ENCODE measurements at regions not wholly inside any gene's neighbourhood (a gene's known extent, or its start where the extent isn't known, plus 50 kb on each side); places are given as distances from the start of the nearest gene placed in this dataset.

DNA sequence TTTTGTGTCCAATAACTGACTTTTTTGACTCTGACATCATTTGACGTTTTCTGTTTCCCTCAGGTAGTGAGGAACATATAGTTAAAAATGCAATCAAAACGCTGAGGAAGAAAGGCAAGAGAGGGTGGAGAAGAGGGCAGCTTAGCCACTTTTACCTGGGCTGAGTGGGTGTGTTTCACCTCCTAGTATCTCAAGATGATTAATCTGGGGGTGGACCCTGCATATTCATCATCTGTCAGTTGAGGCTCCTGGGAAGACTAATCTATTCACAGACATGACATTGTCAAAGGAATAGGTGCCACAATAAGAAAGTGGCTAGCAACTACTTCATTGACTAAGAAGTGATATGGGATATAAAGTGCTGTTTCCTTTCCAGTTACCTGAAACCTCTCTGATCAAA lies 331.5 kb upstream of the RARB start:
- Histone ChIP-seq H3K9ac (ENCODE audit: low read length) (no peak overlapping the region), H3F3A (ENCODE audit: insufficient read depth, low read length) (no peaks in the 10 kb centered on the region), H3K27me3 (replicated peaks; ENCODE audit: insufficient read depth, low read length) (no peaks in the 10 kb centered on the region), H3K36me3 (replicated peaks; ENCODE audit: insufficient read depth, low read length) (no peaks in the 10 kb centered on the region), H2AFZ (ENCODE audit: low read length) (no peak overlapping the region), H3K27ac (ENCODE audit: low read length) (no peak overlapping the region), H3K9me2 (replicated peaks; ENCODE audit: insufficient read depth, low read length) (no peaks in the 10 kb centered on the region), H3K9me3 (replicated peaks; ENCODE audit: insufficient read depth, low read length) (no peaks in the 10 kb centered on the region), H3K4me2 (ENCODE audit: low read depth, low read length) (no peak overlapping the region), H3K79me2 (ENCODE audit: low read length) (no peaks in the 10 kb centered on the region), H3K4me1 (ENCODE audit: low read length) (no peaks in the 10 kb centered on the region), H4K20me1 (ENCODE audit: insufficient read depth, low read length) (no peaks in the 10 kb centered on the region), H3K4me3 (ENCODE audit: low read length) (no peak overlapping the region)
- TF ChIP-seq, protein P1, sequence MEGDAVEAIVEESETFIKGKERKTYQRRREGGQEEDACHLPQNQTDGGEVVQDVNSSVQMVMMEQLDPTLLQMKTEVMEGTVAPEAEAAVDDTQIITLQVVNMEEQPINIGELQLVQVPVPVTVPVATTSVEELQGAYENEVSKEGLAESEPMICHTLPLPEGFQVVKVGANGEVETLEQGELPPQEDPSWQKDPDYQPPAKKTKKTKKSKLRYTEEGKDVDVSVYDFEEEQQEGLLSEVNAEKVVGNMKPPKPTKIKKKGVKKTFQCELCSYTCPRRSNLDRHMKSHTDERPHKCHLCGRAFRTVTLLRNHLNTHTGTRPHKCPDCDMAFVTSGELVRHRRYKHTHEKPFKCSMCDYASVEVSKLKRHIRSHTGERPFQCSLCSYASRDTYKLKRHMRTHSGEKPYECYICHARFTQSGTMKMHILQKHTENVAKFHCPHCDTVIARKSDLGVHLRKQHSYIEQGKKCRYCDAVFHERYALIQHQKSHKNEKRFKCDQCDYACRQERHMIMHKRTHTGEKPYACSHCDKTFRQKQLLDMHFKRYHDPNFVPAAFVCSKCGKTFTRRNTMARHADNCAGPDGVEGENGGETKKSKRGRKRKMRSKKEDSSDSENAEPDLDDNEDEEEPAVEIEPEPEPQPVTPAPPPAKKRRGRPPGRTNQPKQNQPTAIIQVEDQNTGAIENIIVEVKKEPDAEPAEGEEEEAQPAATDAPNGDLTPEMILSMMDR (IDR thresholded peaks at IDR 0.05; ENCODE audit: low read length): no peak
- TF ChIP-seq EZH2 (optimal IDR thresholded peaks at IDR 0.05; ENCODE audit: low read depth, low read length): no peak
- TF ChIP-seq EZH2phosphoT487 (IDR thresholded peaks at IDR 0.05; ENCODE audit: low read length): no peak
- no peak for DNase-seq

DNA sequence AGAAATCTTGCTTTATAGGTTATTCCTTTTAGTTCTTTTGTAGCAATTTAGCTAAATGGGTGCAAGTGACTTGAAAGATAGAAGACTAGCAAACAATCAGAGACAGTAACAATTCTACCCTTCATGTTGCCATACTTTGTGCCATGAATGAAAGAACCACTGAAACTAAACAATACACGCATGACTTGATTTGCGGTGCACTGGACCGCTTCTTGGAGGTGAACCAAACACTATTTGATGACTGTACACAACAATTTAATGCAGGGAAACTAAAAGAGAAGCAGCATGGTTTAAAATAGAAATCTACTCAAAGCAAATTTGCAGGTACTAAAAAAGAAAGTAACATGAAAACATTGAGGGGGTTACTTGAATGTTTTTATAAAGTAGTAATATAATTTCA lies 331.0 kb upstream of the RARB start:
- Histone ChIP-seq H3K9ac (ENCODE audit: low read length) (no peak overlapping the region), H3K36me3 (replicated peaks; ENCODE audit: insufficient read depth, low read length) (no peaks in the 10 kb centered on the region), H3K4me1 (ENCODE audit: low read length) (no peaks in the 10 kb centered on the region), H3K9me3 (replicated peaks; ENCODE audit: insufficient read depth, low read length) (no peaks in the 10 kb centered on the region), H3K4me2 (ENCODE audit: low read depth, low read length) (no peak overlapping the region), H3F3A (ENCODE audit: insufficient read depth, low read length) (no peaks in the 10 kb centered on the region), H2AFZ (ENCODE audit: low read length) (no peak overlapping the region), H3K9me2 (replicated peaks; ENCODE audit: insufficient read depth, low read length) (no peaks in the 10 kb centered on the region), H4K20me1 (ENCODE audit: insufficient read depth, low read length) (no peaks in the 10 kb centered on the region), H3K79me2 (ENCODE audit: low read length) (no peaks in the 10 kb centered on the region), H3K27ac (ENCODE audit: low read length) (no peak overlapping the region), H3K4me3 (ENCODE audit: low read length) (no peak overlapping the region), H3K27me3 (replicated peaks; ENCODE audit: insufficient read depth, low read length) (no peaks in the 10 kb centered on the region)
- TF ChIP-seq EZH2 (optimal IDR thresholded peaks at IDR 0.05; ENCODE audit: low read depth, low read length) (no peak), EZH2phosphoT487 (IDR thresholded peaks at IDR 0.05; ENCODE audit: low read length) (no peak)
- TF ChIP-seq, protein P1 (IDR thresholded peaks at IDR 0.05; ENCODE audit: low read length): no peak
- no peak for DNase-seq

DNA sequence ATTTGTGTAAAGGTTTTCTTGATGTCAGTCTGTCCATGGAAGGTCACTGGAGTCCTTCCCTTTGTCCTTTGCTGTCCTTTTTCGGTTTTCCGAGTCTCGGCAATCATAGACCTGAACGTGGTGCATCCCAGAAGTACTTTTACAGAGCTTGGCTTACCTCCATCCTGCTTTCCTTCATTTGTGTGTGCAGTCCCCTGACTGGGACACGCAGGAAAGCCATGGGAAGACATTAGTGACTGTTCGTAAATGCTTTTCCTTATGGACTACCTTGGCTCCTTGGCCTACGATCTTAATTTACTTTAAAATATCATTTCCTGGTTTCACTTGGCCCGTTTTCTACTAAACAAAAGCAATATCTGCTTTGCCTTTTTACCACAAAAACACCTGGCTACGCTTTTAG lies 328.4 kb upstream of the RARB start:
- TF ChIP-seq EZH2phosphoT487 (IDR thresholded peaks at IDR 0.05; ENCODE audit: low read length) (no peak), EZH2 (optimal IDR thresholded peaks at IDR 0.05; ENCODE audit: low read depth, low read length) (no peak)
- TF ChIP-seq, protein P1 (IDR thresholded peaks at IDR 0.05; ENCODE audit: low read length): no peak
- Histone ChIP-seq H4K20me1 (ENCODE audit: insufficient read depth, low read length) (no peaks in the 10 kb centered on the region), H3K4me1 (ENCODE audit: low read length) (no peaks in the 10 kb centered on the region), H3K9me3 (replicated peaks; ENCODE audit: insufficient read depth, low read length) (no peaks in the 10 kb centered on the region), H3K4me2 (ENCODE audit: low read depth, low read length) (no peak overlapping the region), H2AFZ (ENCODE audit: low read length) (no peak overlapping the region), H3K27ac (ENCODE audit: low read length) (no peak overlapping the region), H3K9me2 (replicated peaks; ENCODE audit: insufficient read depth, low read length) (no peaks in the 10 kb centered on the region), H3K9ac (ENCODE audit: low read length) (no peak overlapping the region), H3F3A (ENCODE audit: insufficient read depth, low read length) (no peaks in the 10 kb centered on the region), H3K79me2 (ENCODE audit: low read length) (no peaks in the 10 kb centered on the region), H3K36me3 (replicated peaks; ENCODE audit: insufficient read depth, low read length) (no peaks in the 10 kb centered on the region), H3K4me3 (ENCODE audit: low read length) (no peak overlapping the region), H3K27me3 (replicated peaks; ENCODE audit: insufficient read depth, low read length) (no peaks in the 10 kb centered on the region)
- no peak for DNase-seq
